Gastroesophageal sphincter (tissue), 3 donors: ENCODE measurements at regions not wholly inside any gene's neighbourhood (a gene's known extent, or its start where the extent isn't known, plus 50 kb on each side); places are given as distances from the start of the nearest gene placed in this dataset.

ENCODE experiments used
- CTCF ChIP-seq, 4 experiments: fragments of 200-600 bp in 2 of 4; fragments of 450-650 bp in 2 of 4; sonication (generic) in 1 of 4; IDR thresholded peaks; one replicate each; pipeline ENCODE4 v1.5.1; 2017 to 2019; ENCODE audit warnings: antibody characterized with exemption in 4 of 4, mild to moderate bottlenecking in 2 of 4, moderate library complexity in 2 of 4
- EP300 ChIP-seq: sonication (generic); formaldehyde crosslinking; IDR thresholded peaks from one replicate; pipeline ENCODE4 v1.6.1; 2017; ENCODE audit warnings: antibody characterized with exemption, mild to moderate bottlenecking
- POLR2A ChIP-seq, 2 donors: fragments of 450-650 bp; IDR thresholded peaks; one replicate each; pipeline ENCODE4 v1.6.1; 2017; ENCODE audit warnings: antibody characterized with exemption in 2 of 2, mild to moderate bottlenecking in 2 of 2, moderate library complexity in 1 of 2
- POLR2AphosphoS5 ChIP-seq: sonication (generic); formaldehyde crosslinking; IDR thresholded peaks from one replicate; pipeline ENCODE4 v1.6.1; 2017; ENCODE audit warnings: antibody characterized with exemption

- TF ChIP-seq EP300, result no peak
- no peak for TF ChIP-seq CTCF (IDR thresholded peaks at IDR 0.05)
- no peak for TF ChIP-seq POLR2AphosphoS5
- no peak for TF ChIP-seq POLR2A (IDR thresholded peaks at IDR 0.05)
Observed at GRCh38 chr16:8138666-8139065, 451.6 kb downstream of the TMEM114 start.
